A673 (cell line): ENCODE measurements at regions not wholly inside any gene's neighbourhood (a gene's known extent, or its start where the extent isn't known, plus 50 kb on each side); places are given as distances from the start of the nearest gene placed in this dataset.

ENCODE experiments used
- BruUV-seq: library from RNA; stranded (reverse); fragments of 400-500 nt; replicated peaks from 2 replicates; lab custom pipeline; 2021; lab: Mats Ljungman, UMichigan
- CTCF ChIA-PET: fragments of 300-600 bp; sonication (Branson Sonifier 250); formaldehyde crosslinking; loops from one replicate; lab custom pipeline; 2022; ENCODE audit warnings: antibody characterized with exemption; lab: Charles Lee
- POLR2A ChIA-PET: fragments of 300-600 bp; sonication (Branson Sonifier 250); formaldehyde crosslinking; loops from one replicate; lab custom pipeline; 2022; ENCODE audit warnings: antibody characterized with exemption; ENCODE audit not compliant: low non-redundant PET; lab: Charles Lee
- DNase-seq: peaks from one replicate; pipeline ENCODE4 v3.0.0-alpha.2; 2015; ENCODE audit warnings: low spot score
- H3K27ac ChIP-seq: fragments of 200-600 bp; sonication (generic); 2 replicates; pipeline ENCODE4 v1.5.1; 2016; ENCODE audit warnings: mixed run types, low read depth, mild to moderate bottlenecking, mixed read lengths, antibody characterized with exemption, low read length; ENCODE audit not compliant: poor library complexity, severe bottlenecking
- H3K27me3 ChIP-seq: fragments of 200-600 bp; sonication (generic); replicated peaks from 2 replicates; pipeline ENCODE4 v1.6.1; 2017; ENCODE audit warnings: mixed run types, low read depth, mild to moderate bottlenecking, mixed read lengths, antibody characterized with exemption, low read length; ENCODE audit not compliant: insufficient read depth, poor library complexity
- H3K36me3 ChIP-seq: fragments of 200-600 bp; sonication (generic); 2 replicates; pipeline ENCODE4 v1.6.1; 2016; ENCODE audit warnings: mixed run types, mild to moderate bottlenecking, mixed read lengths, antibody characterized with exemption, low read length; ENCODE audit not compliant: insufficient read depth, poor library complexity, severe bottlenecking
- H3K4me1 ChIP-seq: fragments of 200-600 bp; sonication (generic); 2 replicates; pipeline ENCODE4 v1.6.1; 2017; ENCODE audit warnings: mixed run types, mild to moderate bottlenecking, mixed read lengths, antibody characterized with exemption, low read length; ENCODE audit not compliant: insufficient read depth, poor library complexity, severe bottlenecking
- H3K4me3 ChIP-seq: fragments of 200-600 bp; sonication (generic); 2 replicates; pipeline ENCODE4 v1.5.1; 2016; ENCODE audit warnings: low read depth, mixed run types, mild to moderate bottlenecking, mixed read lengths, low read length; ENCODE audit not compliant: poor library complexity, severe bottlenecking
- H3K9me3 ChIP-seq: fragments of 200-600 bp; sonication (generic); 2 replicates; pipeline ENCODE4 v1.6.1; 2016; ENCODE audit warnings: mixed run types, low read depth, mild to moderate bottlenecking, mixed read lengths, antibody characterized with exemption, low read length; ENCODE audit not compliant: poor library complexity, severe bottlenecking
- EZH2 ChIP-seq: fragments of 200-600 bp; sonication (generic); IDR thresholded peaks from 2 replicates; pipeline ENCODE4 v1.6.1; 2017; ENCODE audit warnings: borderline replicate concordance, low read depth, mild to moderate bottlenecking, mixed read lengths, antibody characterized with exemption, low read length; ENCODE audit not compliant: poor library complexity, severe bottlenecking
- intact Hi-C: fragments of 100-400 bp; cut with micrococcal nuclease; formaldehyde crosslinking; loops from one replicate; pipeline ENCODE4 v1.10.0; 2022; ENCODE audit not compliant: unreplicated experiment
- TF ChIP-seq, protein P1 (sequence below): fragments of 300-800, 200-600 bp; sonication (generic); conservative IDR thresholded peaks from 2 replicates; pipeline ENCODE4 v1.5.1; 2017; ENCODE audit warnings: low read depth, mild to moderate bottlenecking, antibody characterized with exemption, low read length, moderate library complexity, mixed read lengths

DNA sequence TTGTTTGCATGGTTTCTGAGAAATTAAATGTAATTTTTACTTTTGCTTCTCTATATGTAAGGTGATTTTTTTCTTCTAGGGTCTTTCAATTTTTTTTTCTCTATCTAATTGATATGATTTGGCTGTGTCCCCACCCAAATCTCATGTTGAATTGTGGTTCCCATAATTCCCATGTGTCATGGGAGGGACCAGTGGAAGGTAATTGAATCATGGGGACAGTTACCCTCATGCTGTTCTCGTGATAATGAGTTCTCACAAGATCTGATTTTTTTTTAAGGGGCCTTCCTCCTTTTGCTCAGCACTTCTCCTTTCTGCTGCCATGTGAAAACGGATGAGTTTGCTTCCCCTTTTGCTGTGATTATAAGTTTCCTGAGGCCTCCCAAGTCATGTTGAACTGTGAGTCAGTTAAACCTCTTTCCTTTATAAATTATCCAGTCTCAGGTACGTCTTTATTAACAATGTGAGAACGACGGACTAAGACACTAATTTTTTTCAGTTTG is 150.8 kb downstream of the MTRR start:
- Histone ChIP-seq H3K27me3 (no peaks in the 10 kb centered on the region), H3K4me3 (no peak overlapping the region), H3K36me3 (no peaks in the 10 kb centered on the region), H3K4me1 (no peaks in the 10 kb centered on the region), H3K27ac (no peak overlapping the region), H3K9me3 (no peaks in the 10 kb centered on the region)
- TF ChIP-seq, protein P1, sequence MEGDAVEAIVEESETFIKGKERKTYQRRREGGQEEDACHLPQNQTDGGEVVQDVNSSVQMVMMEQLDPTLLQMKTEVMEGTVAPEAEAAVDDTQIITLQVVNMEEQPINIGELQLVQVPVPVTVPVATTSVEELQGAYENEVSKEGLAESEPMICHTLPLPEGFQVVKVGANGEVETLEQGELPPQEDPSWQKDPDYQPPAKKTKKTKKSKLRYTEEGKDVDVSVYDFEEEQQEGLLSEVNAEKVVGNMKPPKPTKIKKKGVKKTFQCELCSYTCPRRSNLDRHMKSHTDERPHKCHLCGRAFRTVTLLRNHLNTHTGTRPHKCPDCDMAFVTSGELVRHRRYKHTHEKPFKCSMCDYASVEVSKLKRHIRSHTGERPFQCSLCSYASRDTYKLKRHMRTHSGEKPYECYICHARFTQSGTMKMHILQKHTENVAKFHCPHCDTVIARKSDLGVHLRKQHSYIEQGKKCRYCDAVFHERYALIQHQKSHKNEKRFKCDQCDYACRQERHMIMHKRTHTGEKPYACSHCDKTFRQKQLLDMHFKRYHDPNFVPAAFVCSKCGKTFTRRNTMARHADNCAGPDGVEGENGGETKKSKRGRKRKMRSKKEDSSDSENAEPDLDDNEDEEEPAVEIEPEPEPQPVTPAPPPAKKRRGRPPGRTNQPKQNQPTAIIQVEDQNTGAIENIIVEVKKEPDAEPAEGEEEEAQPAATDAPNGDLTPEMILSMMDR, result no peak
- TF ChIP-seq EZH2, result no peak
- no peak for DNase-seq
- no TSS peak for BruUV-seq
- ChIA-PET POLR2A (no interaction called here), CTCF (no interaction called here)
- intact Hi-C loops, result no loop called here

GRCh38 chr5:8020861-8021514 is 152.0 kb downstream of the MTRR start:
- H3K4me1 ChIP-seq, result no peaks in the 10 kb centered on the region
- no peak overlapping the region for H3K4me3 ChIP-seq
- ChIA-PET CTCF (no interaction called here), POLR2A (no interaction called here)
- TF ChIP-seq EZH2, result no peak
- TF ChIP-seq, protein P1, result no peak
- intact Hi-C loops, result no loop called here
- no peaks in the 10 kb centered on the region for H3K27me3 ChIP-seq
- no peaks in the 10 kb centered on the region for H3K36me3 ChIP-seq
- no peak overlapping the region for H3K27ac ChIP-seq
- BruUV-seq, result no TSS peak
- no peaks in the 10 kb centered on the region for H3K9me3 ChIP-seq
- DNase-seq, result no peak

- intact Hi-C loops, result no loop called here
- TF ChIP-seq, protein P1, result no peak
- no peak for TF ChIP-seq EZH2
- BruUV-seq, result no TSS peak
- POLR2A ChIA-PET, result no interaction called here
- no peak for DNase-seq
- H3K27ac ChIP-seq, result no peak overlapping the region
- H3K36me3 ChIP-seq, result no peaks in the 10 kb centered on the region
- no peaks in the 10 kb centered on the region for H3K4me1 ChIP-seq
- H3K27me3 ChIP-seq, result no peaks in the 10 kb centered on the region
- no peaks in the 10 kb centered on the region for H3K9me3 ChIP-seq
- CTCF ChIA-PET, result no interaction called here
- H3K4me3 ChIP-seq, result no peak overlapping the region
Observed at GRCh38 chr5:8028243-8028642, 159.3 kb downstream of the MTRR start.
